OCI-LY3 (cell line): ENCODE measurements at regions not wholly inside any gene's neighbourhood (a gene's known extent, or its start where the extent isn't known, plus 50 kb on each side); places are given as distances from the start of the nearest gene placed in this dataset.

Experiments used
- CTCF ChIP-seq: fragments of 200-600, 300-600 bp; sonication (generic); IDR thresholded peaks from 2 replicates; pipeline ENCODE4 v1.5.1; 2014; ENCODE audit warnings: antibody characterized with exemption, low read length, low read depth
- EZH2phosphoT487 ChIP-seq: fragments of 200-600 bp; shearing (Covaris generic); IDR thresholded peaks from 2 replicates; pipeline ENCODE4 v1.6.1; 2018; ENCODE audit warnings: antibody characterized with exemption, mixed run types, low read depth

GRCh38 chr10:121078036-121078435 is 226.9 kb downstream of the WDR11 start:
- TF ChIP-seq CTCF (no peak), EZH2phosphoT487 (no peak)
